Hematopoietic multipotent progenitor cell treated with erythropoietin and hydrocortisone succinate and interleukin-3 and kit ligand, for 17 days (in vitro differentiated cells): ENCODE measurements at regions not wholly inside any gene's neighbourhood (a gene's known extent, or its start where the extent isn't known, plus 50 kb on each side); places are given as distances from the start of the nearest gene placed in this dataset.

ENCODE experiments used
- DNase-seq: peaks from one replicate; pipeline ENCODE4 v3.0.0-alpha.2; 2015; ENCODE audit warnings: low spot score

DNA sequence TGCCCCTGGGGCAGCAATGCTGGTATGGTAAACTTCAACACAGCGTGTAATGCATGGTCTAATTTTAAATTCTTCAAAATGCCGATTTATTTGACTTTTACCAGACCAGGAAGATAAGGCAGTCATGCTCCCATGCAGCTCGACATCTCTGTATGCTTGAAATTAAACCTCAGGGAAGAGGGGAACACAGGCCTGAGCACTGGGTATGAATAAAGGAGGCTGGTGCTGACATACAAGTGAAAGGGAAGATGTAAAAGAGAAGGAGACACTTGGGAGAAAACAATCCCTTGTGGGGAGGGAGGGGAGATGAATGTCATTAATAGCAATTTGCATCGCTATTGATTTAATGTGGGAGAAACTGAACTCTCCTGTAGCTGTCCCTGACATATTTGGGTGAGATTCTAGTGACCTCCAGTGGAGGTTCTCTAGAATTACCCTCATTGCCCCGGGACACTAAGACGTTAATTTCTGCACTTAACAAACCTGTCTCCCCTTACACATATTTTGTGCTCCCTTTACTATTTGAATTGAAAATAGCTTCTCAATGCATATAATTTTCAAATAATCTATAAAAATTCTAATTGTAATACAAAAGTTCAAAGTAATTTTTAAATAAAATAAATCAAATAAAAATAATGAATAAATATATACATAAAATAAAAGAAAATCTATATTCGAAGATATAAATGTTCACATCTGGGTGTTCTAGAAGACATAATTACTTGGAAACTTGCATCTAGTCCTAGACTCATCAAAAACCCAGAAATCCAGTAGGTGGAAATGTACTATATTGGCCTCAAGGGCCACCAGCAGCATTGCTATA lies 283.1 kb downstream of the LMX1A start:
- peak; percentile 6 for DNase-seq

DNA sequence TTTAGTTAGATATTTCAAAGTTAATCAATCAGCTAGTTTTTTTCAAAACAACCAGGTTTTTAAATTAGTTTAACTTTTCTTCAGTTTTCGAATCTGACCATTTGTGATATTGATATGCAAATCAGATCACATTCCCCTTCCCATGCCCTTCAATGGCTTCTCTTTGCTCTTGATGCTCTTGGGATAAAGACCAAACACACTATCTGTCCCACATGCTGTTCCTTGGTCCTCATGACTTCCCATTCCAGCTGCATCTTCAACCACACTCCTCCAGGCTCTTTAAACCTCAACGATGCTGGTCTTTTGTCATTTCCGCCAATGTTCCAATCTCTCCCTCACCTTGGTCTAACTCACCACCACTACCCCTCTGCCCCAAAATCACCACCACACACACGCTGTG lies 285.8 kb downstream of the LMX1A start:
- DNase-seq = no peak

DNA sequence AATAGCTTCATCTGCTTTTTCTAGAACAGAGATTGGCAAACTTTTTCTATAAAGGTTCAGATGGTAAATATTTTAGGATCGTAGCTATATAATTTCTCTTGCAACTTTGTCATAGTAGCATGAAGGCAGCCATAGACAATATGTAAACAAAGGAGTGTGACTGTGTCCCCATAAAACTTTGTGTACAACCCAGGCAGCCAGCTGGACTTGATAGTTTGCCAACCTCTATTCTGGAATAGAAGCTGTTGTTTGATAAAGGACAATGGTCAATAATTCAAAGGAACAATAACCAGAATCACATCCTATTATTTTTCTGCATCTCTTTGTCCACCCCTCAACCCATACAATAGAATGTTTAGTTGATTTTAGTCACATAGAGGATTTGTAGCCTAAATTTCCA lies 286.7 kb downstream of the LMX1A start:
- no peak for DNase-seq

DNA sequence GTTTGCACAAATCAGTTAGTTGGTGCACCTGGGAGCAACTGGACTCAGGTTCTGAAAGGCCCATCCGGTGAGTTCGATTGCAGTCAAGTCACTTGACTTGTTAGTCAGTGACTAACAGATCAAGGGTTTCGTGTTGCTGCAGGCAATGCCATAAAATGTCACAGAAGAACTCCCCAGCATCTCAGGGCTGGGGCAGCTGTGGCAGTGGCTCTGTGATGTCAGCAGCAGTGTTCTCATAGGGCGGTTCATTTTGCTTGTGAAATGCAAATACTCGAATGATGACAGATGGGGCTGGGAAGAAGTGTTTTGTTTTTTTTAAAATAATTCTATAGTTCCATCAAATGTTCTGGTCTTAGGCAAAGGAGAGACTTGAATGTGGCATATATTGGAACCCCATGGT lies 287.8 kb downstream of the LMX1A start:
- DNase-seq = no peak

DNA sequence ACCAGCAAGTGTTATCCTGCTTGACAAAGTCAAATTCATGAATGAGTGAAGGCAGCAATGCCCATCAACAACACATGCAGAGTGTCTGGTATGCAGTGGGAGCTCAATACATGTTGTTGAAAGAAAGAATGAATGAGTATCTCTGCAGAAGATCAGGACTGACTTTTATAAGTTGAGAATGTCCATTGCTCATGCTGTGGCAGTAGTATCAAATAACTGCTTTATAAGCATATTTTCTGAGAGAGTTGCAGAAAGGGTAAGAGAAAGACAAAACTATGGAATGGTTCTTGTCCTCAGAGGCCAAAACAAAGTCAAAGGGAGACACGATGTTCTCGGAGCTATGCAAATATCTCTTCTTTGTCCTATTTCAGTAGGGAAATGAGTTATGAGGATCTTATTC lies 288.7 kb downstream of the LMX1A start:
- DNase-seq = no peak

DNA sequence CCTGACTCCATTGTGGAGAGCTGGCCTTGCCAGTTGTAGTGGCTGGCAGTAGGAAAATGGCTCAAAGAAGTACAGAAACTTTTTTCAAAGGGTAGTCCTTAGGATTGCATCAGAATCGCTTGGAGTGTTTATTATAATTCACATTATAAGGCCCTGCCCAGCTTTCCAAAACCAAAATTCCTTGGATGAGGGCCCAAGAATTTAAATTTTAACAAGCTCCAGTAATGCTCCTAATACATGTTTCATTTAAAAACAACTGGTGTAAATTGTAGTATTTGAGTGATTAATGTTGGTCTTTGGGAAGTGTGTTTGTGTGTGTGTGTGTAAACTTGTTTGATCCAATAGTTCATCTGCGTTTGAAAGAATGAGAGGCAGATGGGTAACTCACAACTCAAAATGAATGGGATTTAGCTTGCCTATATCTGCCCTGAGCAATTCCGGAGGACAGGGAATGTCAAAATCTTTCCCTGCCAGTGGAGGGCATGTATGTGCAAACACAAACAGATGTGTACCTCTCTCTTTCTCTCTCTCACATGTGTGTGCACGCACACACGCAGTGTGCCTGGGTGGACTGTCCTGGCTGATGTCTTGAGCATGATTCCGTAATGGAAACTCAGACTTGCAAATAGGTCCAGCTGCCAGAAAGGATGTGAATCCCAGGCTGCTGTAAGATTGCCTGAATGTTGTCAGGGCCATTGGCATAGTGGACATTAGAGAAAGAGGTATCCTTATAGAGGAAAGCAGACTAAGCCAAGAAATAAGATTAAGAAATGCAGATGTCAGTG lies 293.1 kb downstream of the LMX1A start:
- DNase-seq = no peak

DNA sequence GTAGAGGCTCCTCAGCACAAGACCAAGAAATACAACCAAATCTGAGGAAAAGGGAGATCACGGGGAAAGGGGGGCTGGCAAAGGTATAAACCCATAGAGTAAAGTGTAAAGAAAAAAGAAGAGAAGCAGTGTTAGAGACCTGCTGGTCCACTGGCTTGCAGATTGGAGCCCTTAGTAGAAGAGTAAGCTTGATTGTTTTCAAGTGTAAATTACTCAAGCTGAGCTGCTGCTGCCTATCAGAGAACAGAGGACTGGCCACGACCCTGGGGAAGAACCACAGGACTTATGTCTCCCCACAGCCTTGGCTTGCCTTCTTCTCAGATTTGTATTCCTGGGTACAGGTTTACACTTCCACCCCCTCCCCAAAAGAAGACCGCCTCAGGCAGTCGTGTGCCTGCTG lies 294.2 kb downstream of the LMX1A start:
- no peak for DNase-seq

DNA sequence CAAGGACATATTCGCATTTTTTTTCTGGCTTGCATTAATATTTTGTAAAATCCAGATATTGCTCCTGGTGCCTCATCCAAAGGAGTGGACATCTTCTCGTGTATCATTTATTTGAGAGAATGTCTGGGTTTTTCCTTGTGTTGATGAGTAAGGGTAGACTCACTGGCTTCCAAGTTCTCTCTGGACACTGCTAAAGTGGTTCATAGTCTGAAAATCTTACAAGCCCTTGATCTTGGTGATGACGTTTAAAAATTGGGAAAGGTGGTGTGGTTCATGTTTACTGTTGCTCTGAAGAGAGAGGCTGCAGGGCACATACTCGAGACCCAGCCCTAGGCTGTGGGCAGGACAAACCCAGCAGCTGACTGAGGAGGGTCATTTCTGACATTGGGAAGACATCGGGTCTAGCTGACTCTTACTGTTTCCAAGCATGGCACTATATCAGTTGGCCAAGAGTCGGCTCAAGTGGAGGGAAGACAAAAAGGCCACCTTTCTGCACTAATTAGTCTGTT lies 296.2 kb downstream of the LMX1A start:
- no peak for DNase-seq

DNA sequence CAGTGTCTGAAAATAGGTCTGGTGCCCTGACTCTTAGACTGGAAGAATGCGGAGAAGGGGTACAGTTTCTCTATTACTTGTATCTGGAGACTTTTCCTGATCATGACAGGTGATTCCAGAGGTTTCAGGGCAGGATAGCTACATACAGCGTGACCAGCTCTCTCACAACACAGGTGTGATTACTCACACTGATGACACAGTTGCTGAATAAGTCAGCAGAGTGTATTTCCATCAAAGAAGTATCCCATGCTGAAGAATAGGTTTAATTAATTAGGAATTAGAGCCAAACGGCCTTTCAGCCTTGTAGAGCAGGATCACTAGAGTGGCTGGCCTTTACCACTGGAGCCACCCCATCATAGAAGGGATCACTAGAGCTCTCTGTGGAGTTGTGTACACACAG lies 298.6 kb downstream of the LMX1A start:
- no peak for DNase-seq

DNA sequence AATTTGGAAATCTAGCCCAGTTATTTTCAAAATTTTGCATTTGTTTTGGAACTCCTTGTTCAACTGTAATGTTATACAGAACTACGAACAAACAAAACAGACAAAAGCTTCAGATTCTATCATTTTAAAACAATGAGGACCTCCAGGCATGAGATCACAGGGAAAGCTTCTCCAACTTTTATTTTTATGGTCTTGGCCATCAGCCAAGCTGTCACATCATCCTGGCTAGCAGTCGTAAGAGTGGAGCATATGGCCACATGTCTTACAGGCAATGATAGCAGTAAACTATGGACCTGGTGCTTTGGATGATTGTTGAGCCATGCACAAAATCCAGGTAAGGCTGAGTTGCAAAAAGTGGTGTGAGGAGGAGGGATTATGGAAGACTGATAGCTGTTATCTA lies 299.6 kb downstream of the LMX1A start:
- DNase-seq = no peak

DNA sequence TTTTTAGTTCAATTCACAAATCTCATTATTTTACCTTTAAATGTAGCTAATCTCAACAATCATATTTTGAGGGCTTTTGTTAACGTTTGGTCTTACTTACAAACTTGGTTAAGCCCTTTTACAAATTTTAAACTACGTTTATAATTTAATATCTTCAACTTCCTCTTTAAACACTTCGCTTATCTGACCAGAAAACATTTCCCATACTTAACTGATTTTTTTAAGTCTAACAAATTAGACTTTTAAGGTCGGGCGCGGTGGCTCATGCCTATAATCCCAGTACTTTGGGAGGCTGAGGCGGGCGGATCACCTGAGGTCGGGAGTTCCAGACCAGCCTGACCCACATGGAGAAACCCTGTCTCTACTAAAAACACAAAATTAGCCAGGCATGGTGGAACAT lies 300.9 kb downstream of the LMX1A start:
- no peak for DNase-seq

DNA sequence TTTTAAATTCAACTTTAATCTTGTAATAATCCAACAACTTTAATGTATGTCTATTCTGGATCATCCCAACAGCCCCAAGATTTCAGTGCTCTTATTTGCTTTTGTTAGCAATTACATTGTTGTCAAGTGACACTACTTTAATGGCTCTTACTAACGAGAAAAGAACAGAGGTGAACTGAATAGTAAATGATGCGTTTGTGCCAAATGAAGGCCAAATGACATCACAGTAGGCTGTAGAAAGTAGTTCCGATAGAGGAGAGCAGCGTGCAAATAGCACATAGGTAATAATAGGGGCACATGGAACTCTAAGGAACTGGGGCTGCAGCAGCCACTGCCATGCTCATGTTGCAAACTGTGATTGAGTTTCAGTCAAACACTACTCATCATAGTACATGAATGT lies 301.9 kb downstream of the LMX1A start:
- no peak for DNase-seq

DNA sequence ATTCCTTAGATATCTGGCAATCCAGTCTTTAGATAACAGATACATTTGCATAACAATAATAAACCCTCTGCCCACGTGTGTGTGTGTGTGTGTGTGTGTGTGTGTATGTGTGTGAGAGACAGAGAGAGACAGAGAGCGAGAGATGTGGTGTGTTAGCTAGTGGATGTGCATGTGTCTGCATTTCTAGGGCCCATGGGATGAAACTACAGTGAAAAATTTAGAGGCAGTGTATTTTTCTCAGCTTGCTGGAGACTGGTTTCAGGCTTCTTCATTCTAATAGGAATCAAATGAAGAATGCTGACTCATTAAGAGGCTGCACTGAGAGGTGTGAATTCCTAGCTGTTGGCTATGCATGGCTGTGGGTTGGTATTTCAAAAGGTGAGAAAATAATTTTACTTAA lies 303.2 kb downstream of the LMX1A start:
- no peak for DNase-seq

DNA sequence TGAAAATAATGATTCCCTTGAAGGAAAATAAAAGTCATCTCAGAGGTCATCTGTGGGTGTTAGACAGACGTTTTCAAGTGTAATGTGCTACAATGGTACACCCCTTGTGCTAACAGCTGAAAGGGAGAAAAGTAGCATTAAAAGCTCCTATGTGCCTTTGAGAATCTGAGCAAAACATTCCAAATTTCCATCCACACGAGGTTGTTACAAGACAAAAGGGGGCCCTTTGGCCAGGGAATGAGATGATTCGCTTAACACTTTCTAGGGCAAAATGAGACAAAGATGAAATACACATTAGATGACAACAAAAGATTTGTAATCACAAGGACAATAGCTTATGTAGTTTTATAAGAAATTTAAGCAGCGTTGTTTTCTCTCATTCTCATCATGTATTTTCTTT lies 303.6 kb downstream of the LMX1A start:
- no peak for DNase-seq

DNA sequence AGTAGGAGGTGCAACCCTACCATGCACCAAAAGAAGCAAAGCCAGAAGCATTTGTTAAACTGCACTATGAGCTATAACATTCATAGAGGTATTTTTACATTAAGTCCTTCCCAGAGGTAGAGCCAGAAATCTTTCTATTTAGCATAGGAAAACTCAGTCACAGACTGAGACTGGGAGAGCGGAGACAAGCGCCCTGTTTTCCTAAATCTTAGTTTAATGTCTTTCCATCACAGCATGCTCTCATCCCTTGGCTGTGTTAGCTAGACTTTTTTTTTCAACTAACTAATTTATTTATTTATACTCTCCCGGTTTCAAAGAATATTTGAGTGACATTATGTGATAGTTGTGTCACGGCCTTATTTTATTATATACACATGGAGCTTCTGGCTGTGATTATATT lies 304.1 kb downstream of the LMX1A start:
- DNase-seq = no peak

DNA sequence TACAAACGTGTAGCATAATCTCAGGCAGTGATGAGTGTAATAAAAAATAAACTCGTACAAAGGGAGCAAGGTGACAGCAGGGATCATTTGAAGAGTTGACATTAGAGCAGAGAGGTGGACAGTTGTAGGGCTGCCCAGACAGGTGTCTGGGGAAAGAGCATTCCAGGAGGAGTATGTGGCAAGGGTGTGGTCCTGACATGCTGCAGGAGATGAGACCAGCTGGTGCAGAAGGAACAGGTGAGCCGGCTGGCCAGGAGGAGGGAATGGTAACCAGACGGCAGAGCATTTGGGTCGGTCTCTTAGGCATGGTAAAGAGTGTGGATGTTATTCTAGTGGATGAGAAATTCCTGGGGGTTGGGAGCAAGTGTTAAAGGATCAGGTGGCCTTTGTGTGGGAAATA lies 306.3 kb downstream of the LMX1A start:
- no peak for DNase-seq

DNA sequence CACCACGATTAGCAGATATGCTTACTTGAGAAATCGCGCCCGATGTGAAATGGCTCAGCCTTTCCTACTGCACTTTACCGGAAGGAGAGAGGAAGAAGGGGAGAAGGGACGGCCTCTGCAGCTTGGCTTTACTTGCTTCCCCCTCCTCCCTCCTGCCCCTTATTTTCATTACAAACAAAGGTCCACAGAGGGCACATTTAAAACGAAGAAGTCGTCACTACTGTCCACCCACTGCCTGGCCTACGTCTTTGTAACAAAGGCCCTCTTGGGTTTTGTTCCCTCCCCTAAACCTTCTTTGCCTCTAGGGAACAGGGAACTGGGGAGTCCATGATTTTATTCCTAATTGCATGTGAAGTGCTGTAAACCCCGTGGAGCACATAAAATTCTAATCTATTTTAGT lies 308.5 kb downstream of the LMX1A start:
- DNase-seq = no peak

DNA sequence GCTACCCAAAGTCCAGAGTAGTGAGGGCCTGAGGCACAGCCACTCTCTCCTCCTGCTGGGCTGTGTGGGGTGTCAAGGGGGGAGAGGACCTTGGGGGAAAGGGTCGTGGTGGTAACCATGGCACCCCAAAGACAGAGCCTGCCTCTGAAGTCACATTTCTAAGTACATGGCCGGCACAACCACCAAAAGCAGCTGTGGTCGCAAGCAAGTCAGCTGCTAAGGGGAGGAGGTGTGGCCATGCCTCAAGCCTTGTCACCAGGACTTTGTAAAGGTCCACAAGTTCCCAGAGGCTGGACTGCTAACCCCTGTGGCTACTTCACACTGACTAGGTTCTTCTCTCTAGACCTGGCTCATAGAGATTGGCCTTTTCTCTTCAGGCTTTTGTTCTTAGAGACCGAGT lies 310.6 kb downstream of the LMX1A start:
- DNase-seq = no peak

DNA sequence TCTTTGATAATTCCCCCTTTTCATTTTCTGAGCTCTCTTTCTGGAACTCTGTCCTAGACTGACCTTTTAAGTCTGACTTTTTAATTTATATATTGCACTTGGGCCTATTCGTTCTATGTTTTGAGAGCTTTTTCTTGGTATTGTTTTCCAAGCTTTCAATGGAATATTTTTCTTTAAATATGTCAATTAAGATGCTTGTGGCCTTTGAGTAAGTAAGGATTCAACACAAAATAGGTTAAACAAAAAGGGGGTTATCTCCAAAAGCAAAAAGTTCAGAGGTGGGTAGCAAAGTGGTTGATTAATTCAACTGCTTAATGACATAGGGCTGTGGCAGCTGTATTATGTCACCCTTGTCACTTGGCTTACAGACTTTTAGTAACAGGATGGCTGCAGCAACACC lies 315.9 kb downstream of the LMX1A start:
- DNase-seq = no peak

DNA sequence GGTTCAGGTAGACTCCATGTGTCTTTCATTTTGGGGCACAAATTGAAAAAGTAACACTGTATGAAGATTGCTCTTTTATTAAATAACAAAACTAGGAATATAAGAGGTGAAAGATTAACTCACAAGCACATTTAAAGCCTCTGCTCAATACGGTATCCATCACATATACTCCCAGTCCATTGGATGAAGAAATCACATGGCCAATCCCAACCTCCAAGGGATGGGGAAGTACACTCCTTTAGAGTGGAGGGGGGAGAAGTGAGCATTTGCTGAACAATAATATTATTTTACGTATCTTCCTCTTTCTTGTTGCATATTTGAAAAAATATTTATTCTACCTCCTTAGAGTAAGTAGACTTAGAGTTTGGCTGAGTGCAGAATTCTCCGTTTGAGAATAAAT lies 316.5 kb downstream of the LMX1A start:
- DNase-seq = no peak

DNA sequence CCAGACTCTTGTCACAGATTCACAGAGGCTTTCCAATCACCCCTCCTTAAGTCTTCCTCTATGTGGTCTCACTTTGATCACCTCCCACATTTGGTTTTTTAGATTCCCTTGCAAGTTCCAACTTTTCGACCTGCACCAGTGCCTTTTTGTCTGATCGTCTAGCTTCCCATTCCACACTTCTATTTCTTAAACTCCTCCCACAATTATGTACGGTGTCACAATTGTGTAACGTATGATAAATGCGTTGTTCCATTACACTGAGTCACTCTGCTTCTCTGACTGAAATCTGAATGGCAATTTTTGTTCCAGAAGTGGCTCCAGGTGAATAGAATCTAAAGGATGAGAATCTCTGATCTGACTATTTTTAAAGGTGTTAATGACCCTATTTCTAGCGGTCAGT lies 320.1 kb downstream of the LMX1A start:
- no peak for DNase-seq

DNA sequence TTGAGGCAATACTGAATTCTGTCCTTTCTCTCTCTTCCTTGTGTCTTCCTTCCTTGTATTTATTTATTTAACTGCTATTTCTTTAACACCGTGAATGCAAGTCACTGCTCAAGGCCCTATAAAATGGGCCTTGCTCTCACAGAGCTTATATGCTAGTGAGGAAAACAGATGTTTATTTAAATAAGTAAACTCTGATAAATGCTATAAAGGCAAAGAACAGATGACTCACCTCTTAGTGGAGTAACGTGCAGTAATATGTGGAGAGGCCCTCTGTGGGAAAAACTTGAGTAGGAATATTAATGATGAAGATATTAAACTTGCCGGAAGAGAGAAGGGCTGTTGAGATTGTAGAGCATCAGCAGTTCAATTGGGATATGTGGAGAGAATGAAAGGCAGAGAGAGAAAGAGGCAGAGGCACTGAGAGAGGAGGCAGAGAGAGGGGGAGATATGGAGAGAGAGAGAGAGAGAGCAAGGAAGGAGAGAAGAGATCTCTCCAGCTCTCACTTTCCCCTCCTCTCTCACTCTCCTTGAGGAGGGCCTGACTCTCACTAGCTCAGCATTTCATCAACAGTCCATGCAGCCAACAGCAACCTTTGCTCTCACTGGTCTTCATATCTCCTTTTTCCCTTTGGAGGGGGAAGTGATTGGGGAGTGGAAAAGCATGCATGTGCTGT lies 322.2 kb downstream of the LMX1A start:
- DNase-seq = no peak

DNA sequence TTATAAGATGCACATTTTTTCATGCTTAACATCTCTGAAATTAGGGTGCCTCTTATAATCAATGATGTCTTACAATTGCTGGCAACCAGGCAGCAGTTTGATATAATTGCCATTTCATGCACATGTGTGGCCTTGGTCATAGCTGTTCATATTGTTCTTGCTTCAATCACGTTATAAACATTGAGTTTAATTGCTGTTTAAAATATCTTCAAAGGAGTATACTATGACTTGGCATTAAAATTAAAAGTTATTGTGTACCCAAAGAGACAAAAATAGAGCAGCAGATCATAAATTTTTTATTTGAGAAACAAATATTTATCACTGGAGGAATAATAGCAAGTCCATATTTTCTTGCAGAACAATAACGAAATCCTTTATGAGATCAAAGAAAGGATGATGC lies 325.5 kb downstream of the LMX1A start:
- DNase-seq = no peak
